ENCODE measurements at regions not wholly inside any gene's neighbourhood (a gene's known extent, or its start where the extent isn't known, plus 50 kb on each side); places are given as distances from the start of the nearest gene placed in this dataset.
"Not testable (repeated sequence)": the region's sequence is repeated elsewhere in the genome, so short reads cannot be mapped to it uniquely, and the experiment has no call there.

- Histone ChIP-seq H3K9ac (no peak overlapping the region), H3K36me3 (ENCODE audit: insufficient read depth) (no peaks in the 10 kb centered on the region), H3K79me2 (ENCODE audit: insufficient read depth, low read depth) (no peaks in the 10 kb centered on the region), H3K4me2 (no peak overlapping the region), H3K4me3 (IDR thresholded peaks at IDR 0.05; ENCODE audit: insufficient read depth, low read depth, low read length) (no peak overlapping the region), H2AFZ (ENCODE audit: low read depth) (no peak overlapping the region), H3K27ac (no peak overlapping the region), H3K4me1 (ENCODE audit: low read depth, poor library complexity, severe bottlenecking) (no peaks in the 10 kb centered on the region), H4K20me1 (ENCODE audit: insufficient read depth) (no peaks in the 10 kb centered on the region), H3K27me3 (ENCODE audit: insufficient read depth, low read depth) (no peaks in the 10 kb centered on the region)
- no peak for TF ChIP-seq CTCF (conservative IDR thresholded peaks at IDR 0.05; ENCODE audit: low read depth, low read length)
These were observed 70.3 kb upstream of the ARL8B start for GRCh38 chr3:5051772-5052171.

DNA sequence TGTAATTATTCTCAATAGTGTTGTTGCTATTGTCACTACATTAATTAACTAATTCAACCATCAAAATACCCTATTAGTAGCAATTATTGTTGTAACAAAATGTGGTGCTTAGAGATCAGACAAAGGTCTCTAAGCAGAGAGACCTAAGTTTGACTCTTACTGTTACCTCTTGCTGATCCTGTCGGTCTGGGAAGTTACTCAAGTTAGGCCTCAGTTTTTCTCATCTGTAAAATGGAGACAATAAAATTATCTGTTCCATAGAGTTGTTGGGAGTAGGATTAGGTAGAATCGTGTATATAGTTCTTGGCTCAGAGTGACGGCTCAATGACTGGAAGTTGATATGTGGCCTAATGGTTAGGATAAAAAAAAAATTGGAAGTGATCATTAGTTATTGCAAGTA lies 69.8 kb upstream of the ARL8B start:
- no peaks in the 10 kb centered on the region for H3K36me3 ChIP-seq (ENCODE audit: insufficient read depth)
- H3K4me3 ChIP-seq (IDR thresholded peaks at IDR 0.05; ENCODE audit: insufficient read depth, low read depth, low read length) = no peak overlapping the region
- H3K9ac ChIP-seq = no peak overlapping the region
- no peaks in the 10 kb centered on the region for H3K4me1 ChIP-seq (ENCODE audit: low read depth, poor library complexity, severe bottlenecking)
- no peak overlapping the region for H3K27ac ChIP-seq
- H3K27me3 ChIP-seq (ENCODE audit: insufficient read depth, low read depth) = no peaks in the 10 kb centered on the region
- H3K79me2 ChIP-seq (ENCODE audit: insufficient read depth, low read depth) = no peaks in the 10 kb centered on the region
- no peak overlapping the region for H3K4me2 ChIP-seq
- no peak overlapping the region for H2AFZ ChIP-seq (ENCODE audit: low read depth)
- TF ChIP-seq CTCF (conservative IDR thresholded peaks at IDR 0.05; ENCODE audit: low read depth, low read length) = no peak
- H4K20me1 ChIP-seq (ENCODE audit: insufficient read depth) = no peaks in the 10 kb centered on the region

GRCh38 chr3:5053021-5053831 lies 68.9 kb upstream of the ARL8B start:
- no peaks in the 10 kb centered on the region for H3K4me1 ChIP-seq (ENCODE audit: low read depth, poor library complexity, severe bottlenecking)
- no peak overlapping the region for H3K9ac ChIP-seq
- no peak overlapping the region for H3K4me2 ChIP-seq
- no peaks in the 10 kb centered on the region for H3K36me3 ChIP-seq (ENCODE audit: insufficient read depth)
- H3K27ac ChIP-seq = no peak overlapping the region
- no peaks in the 10 kb centered on the region for H4K20me1 ChIP-seq (ENCODE audit: insufficient read depth)
- no peaks in the 10 kb centered on the region for H3K27me3 ChIP-seq (ENCODE audit: insufficient read depth, low read depth)
- TF ChIP-seq CTCF (conservative IDR thresholded peaks at IDR 0.05; ENCODE audit: low read depth, low read length) = no peak
- no peak overlapping the region for H2AFZ ChIP-seq (ENCODE audit: low read depth)
- H3K79me2 ChIP-seq (ENCODE audit: insufficient read depth, low read depth) = no peaks in the 10 kb centered on the region
- no peak overlapping the region for H3K4me3 ChIP-seq (IDR thresholded peaks at IDR 0.05; ENCODE audit: insufficient read depth, low read depth, low read length)

DNA sequence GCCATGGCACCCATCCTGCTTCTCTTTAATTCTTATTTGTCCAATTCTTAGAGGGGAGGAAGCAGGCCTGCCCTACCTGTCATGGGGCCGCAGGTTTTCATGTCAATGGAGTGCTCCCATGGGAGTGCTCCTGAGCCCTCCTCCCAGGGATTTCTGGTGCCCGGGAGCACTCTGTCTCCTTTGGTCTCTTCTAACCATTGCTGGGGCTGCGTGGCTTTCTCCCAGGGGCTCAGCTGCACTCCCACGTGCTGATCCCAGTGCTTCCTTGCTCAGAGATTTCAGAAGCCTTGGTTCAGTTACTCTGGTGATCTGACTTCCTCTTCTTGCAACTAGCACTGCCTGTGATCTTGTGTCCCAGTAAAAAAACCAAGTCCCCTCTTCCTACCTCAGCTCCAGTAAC lies 68.0 kb upstream of the ARL8B start:
- H3K27ac ChIP-seq = no peak overlapping the region
- no peak overlapping the region for H3K4me2 ChIP-seq
- TF ChIP-seq CTCF (conservative IDR thresholded peaks at IDR 0.05; ENCODE audit: low read depth, low read length) = no peak
- no peaks in the 10 kb centered on the region for H3K79me2 ChIP-seq (ENCODE audit: insufficient read depth, low read depth)
- H2AFZ ChIP-seq (ENCODE audit: low read depth) = no peak overlapping the region
- no peaks in the 10 kb centered on the region for H3K4me1 ChIP-seq (ENCODE audit: low read depth, poor library complexity, severe bottlenecking)
- no peak overlapping the region for H3K4me3 ChIP-seq (IDR thresholded peaks at IDR 0.05; ENCODE audit: insufficient read depth, low read depth, low read length)
- H3K9ac ChIP-seq = no peak overlapping the region
- no peaks in the 10 kb centered on the region for H3K36me3 ChIP-seq (ENCODE audit: insufficient read depth)
- H3K27me3 ChIP-seq (ENCODE audit: insufficient read depth, low read depth) = no peaks in the 10 kb centered on the region
- H4K20me1 ChIP-seq (ENCODE audit: insufficient read depth) = no peaks in the 10 kb centered on the region

DNA sequence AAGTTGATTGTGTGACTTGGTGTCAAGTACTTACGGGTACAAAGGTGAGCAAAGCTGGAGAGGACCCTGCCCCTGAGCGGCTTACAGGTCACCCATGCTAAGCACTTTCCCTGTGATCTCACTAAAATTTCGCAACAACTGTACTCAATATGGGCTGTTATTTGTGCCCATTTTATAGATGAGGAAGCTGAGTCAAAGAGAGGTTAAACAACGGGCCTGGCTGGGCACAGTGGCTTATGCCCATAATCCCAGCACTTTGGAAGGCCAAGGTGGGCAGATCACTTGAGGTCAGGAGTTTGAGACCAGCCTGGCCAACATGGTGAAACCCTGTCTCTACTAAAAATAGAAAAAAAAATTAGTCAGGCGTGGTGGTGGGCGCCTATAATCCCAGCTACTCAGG lies 67.5 kb upstream of the ARL8B start:
- not testable (repeated sequence) for H3K4me2 ChIP-seq; H2AFZ ChIP-seq (ENCODE audit: low read depth)

More for the DNA sequence above, 67.5 kb upstream of the ARL8B start:
- not testable (repeated sequence) for H3K27ac ChIP-seq; H4K20me1 ChIP-seq (ENCODE audit: insufficient read depth); H3K27me3 ChIP-seq (ENCODE audit: insufficient read depth, low read depth); H3K4me1 ChIP-seq (ENCODE audit: low read depth, poor library complexity, severe bottlenecking); H3K36me3 ChIP-seq (ENCODE audit: insufficient read depth); H3K9ac ChIP-seq; H3K4me3 ChIP-seq (IDR thresholded peaks at IDR 0.05; ENCODE audit: insufficient read depth, low read depth, low read length); H3K79me2 ChIP-seq (ENCODE audit: insufficient read depth, low read depth)

All from KMS-11 (cell line).